Stimulated activated CD4-positive, alpha-beta T cell treated with anti-CD3 and anti-CD28 coated beads, Interleukin-2, amount 100 ng/mL, for 24 hours (primary cell): ENCODE measurements at regions not wholly inside any gene's neighbourhood (a gene's known extent, or its start where the extent isn't known, plus 50 kb on each side); places are given as distances from the start of the nearest gene placed in this dataset.

ENCODE experiments used
- DNase-seq, 2 donors: peaks; one replicate each; pipeline ENCODE4 v3.0.0-alpha.2; 2020

DNA sequence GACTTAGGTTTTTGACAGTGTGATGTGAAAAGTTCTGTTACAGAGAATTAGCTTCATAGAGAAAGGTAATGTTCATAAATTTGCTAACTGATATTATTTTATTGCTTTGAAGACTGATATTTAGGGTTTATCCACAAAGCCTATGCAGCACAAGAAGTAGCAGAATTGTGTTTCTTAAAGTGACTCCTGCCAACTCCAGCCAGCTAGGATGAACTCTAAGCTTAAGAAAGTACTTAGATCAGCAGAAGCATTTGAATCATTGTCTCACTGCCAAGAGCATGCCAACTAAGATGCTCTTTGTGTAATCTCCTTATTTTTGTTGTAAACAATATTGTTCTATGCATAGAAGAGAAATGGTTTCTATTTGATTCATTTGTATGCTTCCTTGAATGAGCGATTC lies 589.4 kb upstream of the ADGRL4 start:
- no peak for DNase-seq

DNA sequence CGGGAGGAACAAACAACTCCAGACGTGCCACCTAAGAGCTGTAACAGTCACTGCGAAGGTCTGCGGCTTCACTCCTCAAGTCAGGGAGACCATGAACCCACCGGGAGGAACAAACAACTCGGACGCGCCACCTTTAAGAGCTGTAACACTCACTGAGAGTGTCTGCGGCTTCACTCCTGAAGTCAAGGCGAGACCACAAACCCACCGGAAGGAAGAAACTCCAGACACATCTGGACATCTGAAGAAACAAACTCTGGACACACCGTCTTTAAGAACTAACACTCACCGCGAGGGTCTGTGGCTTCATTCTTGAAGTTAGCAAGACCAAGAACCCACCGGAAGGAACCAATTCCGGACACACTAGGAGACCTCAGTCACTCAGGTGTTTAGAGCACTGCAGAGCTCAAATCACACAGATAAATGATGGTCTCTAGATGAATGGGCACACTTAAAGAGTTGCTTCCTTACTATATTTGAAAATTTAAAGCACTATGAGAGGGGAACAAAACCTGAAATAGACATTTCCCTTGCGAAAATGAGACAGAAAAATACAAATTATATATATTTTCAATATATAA lies 587.7 kb upstream of the ADGRL4 start:
- no peak for DNase-seq

DNA sequence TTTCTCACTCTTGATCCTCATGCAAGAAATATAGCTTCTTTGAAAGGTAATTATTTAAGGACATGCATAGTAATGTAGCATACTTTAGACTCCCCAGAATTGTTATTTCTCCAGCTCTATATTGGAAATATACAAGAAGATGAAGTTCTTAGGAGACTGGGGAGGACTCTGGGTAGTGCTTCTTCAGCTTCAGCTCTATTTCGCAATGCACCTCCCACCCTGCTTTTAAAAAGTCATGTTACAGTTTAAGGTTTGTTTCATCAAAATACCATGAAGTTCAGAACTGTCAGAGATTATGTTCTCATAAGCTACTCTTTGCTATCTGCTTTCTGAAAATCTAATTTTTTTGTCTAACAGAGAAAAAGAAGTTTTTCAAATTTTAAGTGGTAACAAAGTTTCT lies 586.2 kb upstream of the ADGRL4 start:
- DNase-seq: no peak

DNA sequence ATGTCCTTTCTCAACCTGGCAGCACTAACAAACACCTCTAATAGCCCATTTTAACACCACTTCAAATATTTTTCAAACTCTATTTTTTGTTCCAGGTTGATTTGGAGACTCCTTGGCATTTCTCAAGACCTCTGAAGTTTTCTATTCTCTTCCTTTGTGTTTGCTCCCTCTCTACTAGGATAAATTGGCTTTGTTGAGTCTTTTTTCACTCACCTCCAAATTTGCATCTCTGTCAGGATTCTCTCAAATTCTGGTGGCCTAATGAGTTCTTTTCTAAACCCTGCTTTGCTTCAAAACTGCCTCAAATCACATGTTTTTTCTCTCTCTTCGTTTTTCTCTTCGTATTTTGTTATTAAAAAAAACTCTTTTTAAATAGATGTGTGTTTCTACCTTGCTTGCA lies 582.2 kb upstream of the ADGRL4 start:
- DNase-seq: no peak

DNA sequence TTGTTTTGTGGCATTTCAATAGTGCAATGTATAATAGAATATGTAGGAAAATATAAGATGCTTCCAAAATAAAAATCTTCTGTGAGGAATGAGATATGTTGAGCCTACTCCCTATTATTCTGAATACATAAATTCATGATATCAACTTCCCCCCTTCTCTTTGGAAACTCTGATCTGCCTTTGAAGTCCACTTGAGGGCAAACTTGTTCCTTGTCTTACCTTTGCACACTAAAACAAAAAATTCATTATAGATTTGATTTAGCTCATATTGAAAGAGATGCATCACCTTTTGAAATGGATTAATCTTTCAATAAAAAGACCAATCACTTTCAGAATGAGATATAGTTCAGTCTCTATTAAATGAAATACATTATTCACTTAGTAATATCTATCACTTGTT lies 580.7 kb upstream of the ADGRL4 start:
- DNase-seq: no peak

DNA sequence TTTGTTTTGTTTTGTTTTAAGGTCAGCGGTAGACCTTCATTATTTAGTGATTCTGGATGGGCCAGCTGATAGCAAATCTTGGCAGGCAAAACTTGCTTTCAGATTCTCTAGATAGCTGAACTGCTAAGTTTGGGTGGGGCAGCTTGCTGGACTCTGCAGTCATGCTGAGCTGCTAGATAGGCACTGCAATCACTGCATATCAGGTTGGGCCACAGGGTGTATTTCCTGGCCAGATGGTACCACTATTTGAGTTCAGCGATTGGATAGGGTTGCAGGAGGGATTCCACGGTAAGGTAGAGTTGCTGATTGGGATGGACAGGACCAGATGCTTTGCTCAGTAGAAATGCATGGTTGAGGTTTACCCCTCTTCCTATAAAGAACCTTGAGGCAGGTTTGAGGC lies 579.3 kb upstream of the ADGRL4 start:
- DNase-seq: no peak

DNA sequence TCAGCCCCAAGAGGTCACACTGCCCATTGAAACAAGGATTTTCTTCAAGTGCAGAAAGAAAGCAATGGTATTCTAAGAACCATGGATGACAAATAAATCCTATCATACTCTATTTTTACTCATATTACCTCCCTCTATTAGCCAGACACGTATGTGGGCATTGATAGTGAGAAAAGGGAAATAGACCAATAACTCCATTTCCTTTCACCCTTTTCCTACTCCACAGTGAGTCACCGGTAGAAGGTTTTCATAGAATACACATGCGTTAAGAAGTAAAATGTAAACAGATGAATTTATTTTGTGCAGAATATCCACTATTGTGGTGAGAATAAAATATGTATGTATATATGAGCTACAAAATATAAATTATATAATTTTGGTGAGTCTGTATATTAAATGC lies 568.9 kb upstream of the ADGRL4 start:
- DNase-seq: no peak

DNA sequence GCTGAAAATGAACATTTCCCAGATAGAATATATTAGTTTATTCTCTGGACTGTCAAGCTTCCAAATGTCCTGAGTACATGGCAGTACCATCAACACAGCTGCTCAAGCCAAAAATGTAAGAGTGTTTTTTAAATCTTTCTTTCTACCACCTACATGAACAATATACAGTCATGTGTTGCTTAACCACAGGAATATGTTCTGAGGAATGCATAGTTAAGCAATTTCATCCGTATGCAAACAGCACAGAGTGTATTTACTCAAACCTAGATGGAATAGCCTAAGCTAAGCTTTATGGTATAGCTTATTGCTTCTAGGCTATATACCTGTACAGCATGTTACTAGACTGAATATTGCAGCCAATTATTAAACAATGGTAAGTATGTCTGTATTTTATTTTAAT lies 561.9 kb upstream of the ADGRL4 start:
- DNase-seq: no peak

DNA sequence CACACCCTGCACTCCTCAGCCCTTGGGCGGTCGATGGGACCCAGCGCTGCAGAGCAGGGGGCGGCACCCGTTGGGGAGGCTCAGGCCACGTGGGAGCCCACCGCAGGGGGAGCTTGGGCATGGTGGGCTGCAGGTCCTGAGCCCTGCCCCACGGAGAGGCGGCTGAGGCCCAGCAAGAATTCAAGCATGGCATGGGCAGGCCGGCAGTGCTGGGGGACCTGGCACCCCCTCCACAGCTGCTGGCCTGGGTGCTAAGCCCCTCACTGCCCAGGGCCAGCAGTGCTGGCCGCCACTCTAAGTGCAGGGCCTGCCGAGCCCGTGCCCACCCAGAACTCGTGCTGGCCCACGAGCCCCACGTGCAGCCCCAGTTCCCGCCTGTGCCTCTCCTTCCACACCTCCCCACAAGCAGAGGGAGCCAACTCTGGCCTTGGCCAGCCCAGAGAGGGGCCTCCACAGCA lies 555.0 kb upstream of the ADGRL4 start:
- no peak for DNase-seq

DNA sequence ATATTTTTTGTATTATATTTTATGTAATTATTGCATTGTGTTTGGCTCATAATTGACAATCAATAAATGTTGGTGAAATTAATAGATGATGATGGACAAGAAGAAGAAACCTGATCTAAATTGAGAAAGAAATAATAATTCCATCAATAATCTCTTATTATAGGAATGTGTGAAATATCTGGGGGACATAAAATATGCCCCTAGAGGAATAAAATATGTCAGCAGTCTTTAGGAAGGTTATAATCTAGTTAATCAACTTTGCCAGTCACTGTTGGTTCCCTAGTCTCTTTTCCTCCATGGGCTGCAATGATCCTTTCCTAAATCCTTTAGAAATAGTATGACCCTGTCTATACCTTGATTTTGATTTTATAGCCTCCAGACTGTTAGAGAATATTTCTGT lies 549.7 kb upstream of the ADGRL4 start:
- no peak for DNase-seq

DNA sequence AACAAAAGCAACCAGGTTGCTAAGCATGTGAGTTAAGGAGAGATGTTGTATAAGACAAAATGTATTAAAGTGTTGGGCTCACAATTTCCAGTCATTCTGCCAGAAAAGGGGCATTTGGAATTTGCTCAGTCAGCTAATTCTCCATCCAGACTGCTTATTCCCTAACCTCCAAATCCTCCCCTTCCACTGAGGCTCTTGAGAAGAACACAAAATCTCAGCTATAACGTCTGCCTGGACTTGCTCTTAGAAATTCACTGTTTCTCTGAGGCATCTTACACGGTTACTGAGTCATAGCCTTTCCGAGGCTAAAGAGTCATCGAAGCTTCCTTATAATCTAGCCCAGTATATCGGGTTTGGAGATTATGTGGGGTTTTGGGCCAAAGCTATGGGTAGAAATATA lies 548.2 kb upstream of the ADGRL4 start:
- DNase-seq: no peak

DNA sequence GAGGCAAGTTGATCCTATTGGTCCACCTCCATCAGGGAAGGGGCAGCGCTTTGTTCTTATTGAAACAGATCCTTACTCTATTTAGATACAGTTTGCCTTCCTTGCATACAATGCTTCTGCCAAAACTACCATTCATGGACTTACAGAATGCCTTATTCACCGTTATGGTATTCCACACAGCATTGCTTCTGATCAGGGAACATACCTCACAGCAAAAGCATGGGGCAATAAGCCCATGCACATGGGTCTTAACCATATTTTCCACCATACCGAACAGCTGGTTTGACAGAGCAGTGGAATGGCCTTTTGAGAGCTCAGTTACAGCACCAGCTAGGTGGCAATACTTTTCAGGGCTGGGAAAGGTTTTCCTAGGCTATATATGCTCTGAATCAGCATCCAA lies 544.8 kb upstream of the ADGRL4 start:
- DNase-seq: no peak

DNA sequence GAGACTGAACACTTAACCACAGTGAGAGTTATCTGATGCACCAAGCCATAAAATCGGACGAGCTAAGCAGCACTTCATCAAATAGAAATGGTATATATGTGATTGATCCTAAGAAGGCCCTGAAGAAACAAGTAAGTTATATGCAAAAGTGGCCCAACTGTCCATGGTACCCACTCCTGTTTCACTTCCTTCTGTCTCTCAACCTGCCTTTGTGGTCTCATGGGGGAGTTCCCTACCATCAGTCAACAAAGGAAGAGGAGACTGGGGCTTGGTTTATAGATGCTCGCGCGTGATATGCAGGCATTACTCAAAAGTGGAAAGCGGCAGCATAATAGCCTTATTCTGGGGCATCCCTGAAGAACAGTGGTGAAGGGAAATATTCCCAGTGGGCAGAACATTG lies 543.9 kb upstream of the ADGRL4 start:
- no peak for DNase-seq

DNA sequence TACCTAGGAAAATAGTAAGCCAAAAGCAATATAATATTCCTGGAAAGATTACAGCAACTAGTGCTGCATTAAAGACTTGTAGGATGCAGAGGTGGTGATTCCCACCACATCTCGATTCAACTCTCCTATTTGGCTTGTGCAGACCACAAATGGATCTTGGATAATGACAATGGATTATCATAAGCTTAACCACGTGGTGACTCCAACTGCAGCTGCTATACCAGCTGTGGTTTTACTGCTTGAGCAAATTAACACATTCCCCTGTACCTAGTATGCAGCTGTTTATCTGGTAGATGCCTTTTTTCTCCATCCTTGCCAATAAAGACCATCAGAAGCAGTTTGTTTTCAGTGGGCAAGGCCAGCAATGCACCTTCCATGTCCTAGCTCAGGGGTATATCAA lies 542.7 kb upstream of the ADGRL4 start:
- DNase-seq: no peak

DNA sequence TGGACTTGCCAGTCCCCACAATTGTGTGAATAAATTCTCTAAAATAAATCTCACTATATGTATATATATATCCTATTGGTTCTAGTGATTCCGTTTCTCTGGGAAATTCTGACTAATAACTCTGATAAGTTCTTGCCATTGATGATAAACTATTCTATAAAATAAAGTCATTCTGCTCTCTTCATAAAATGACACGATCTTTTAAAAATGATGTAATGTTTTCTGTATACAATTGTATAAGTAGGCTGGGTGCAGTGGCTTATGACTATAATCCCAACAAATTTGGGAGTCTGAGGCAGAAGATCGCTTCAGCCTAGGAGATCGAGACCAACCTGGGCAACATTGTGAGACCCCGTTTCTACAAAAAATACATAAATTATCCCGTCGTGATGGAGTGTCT lies 541.0 kb upstream of the ADGRL4 start:
- no peak for DNase-seq

DNA sequence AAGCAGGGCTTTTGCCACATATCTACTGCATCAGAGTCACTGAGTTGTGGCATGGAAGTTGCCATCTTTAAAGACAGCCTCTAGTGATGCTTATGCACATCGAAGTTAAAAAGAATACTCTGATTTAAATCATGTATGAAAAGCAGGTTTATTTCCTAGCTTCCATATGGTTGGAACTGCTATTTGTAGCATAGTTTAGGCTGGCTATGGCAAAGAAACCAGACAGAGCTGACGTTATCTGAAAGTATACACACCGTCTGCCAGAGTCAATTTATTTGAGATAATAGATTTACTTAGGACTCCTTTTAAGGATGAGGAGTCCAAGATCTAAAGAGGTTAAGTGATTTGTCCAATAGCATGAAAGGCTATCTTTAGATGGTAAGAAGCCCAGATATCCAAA lies 536.9 kb upstream of the ADGRL4 start:
- no peak for DNase-seq

DNA sequence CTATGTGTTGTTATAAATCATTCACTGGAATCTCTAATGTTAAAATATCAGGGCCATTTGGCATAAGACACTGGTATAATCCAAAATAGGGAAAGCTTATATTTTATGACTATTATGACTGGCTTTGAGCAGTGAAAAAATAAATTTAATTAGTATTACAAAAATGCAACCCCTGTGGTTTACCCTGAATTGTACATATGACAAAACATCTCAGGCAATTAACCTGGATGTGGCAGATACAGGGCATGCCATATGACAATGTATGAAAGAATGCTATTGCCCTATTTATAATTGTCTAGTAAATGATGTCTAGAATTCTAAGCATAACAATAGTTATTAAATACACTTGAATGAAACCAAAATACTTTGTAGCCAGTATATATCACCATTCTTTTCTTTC lies 532.5 kb upstream of the ADGRL4 start:
- DNase-seq: no peak

DNA sequence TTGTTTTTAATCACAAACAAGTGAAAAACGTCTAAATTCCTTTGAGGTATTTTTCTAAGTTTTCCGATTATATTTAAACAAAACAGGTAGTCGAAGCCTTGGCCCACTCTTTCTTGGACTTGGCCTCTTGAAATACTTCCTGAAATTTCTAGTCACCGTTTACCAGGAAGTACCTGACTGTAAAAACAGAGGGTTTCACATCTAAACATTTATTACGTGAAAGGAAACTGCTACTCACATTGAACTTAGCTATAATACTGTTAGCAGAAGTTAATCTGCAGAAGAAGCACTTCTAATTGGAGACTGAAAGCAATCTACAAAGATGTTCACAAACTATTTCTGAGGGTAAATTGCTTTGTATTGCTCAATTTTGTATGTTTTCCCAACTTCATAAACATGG lies 526.0 kb upstream of the ADGRL4 start:
- no peak for DNase-seq

DNA sequence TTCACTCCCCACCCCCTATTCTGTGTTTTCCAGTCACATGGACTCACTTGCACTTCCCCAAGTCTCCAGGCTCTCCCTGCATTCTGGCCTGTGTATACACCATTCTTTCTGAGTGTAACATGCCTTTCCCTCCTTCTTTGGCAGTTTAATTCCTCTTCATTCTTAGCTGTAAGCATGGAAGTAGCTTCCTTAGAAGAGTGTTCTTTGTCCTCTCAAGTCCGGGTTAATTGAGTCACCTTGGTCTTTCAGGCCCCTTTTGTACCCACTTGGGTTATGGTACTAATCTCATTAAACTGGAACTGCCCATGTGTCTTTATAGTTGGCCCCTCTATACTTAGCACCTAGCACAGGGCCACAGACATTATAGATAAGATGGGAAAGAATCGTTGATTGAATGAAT lies 525.3 kb upstream of the ADGRL4 start:
- no peak for DNase-seq

DNA sequence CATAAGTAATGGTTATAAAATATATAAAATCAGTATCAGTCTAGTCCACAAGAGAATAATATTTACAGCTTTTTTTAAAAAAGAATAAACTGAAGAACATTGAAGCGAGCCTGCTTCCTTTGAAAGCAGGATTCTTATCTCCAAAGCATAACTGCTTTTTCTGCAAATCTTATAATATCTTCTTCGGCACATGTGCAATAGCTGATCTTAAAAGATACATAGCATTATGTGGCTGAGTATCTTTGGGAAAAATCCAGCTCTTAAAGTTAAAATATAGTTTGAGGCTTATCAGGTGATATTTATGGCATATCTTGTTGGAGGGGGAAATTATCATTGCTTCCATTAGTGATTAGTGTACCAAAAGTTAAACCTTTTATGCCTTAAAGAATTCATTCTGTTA lies 523.9 kb upstream of the ADGRL4 start:
- DNase-seq: no peak

DNA sequence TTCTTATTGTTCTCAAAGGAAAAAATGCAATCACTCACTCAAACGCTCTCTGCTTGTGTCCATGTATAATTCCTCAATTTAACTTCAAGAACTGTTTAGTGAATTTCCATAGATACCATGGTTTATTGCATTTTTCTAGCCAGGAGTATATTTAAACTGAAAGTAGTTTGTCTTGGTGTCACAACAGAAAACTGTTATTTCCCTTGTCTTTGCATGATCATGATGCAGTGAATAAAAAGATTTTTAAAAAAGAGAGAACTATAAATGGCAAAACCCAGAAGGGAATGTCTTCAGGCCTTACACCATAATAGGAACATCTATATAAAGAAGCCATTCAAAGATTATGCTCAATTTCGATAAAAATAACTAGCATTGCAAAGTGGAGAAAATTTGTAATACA lies 523.5 kb upstream of the ADGRL4 start:
- DNase-seq: no peak

DNA sequence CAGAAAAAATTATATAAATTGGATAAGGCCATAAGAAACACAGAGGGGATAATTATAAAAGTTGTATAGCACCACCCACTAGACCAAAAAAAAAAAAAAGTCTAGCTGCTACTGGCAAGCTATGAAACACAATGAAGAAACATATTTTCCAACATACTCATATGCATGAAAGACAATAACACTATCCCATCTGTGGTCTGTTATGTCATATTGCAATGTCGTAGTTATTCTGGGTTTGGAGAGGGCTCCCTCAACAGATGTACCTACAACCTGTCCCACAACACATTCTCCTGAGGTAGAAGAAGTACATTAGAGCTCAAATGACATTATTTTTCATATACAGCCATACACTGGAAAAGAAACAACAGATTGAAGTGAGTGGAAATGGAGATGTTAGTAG lies 517.6 kb upstream of the ADGRL4 start:
- DNase-seq: no peak

DNA sequence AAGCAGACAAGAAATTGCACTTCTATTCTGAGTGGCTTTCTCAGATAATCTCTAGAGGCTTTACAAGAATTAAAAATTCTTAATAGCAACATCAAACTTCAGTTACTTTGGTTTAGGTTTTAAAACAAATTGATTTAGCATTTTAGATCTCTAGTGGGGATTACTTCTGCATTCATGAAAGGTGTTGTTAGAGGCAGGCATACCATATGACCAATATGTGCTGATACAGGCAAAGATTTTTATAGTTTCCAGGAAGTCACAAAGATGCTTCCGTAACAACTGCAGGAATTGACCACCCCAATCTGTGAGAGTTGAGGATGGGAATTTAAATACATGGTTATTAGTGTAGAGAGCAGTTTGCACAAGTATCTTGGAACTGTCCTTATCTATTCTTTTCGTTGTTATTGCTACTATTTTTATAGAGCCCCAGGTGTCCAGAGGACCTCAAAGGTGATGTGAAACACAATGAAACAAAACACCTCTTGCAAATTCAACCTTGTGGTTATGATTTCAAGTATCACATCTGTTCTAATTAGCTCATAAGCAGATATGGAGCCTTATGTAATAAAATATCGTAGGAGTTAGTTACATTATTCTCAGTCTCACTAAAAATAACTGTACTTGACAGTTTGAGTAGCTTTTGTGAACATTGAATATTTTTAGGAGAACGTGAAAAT lies 512.7 kb upstream of the ADGRL4 start:
- no peak for DNase-seq

DNA sequence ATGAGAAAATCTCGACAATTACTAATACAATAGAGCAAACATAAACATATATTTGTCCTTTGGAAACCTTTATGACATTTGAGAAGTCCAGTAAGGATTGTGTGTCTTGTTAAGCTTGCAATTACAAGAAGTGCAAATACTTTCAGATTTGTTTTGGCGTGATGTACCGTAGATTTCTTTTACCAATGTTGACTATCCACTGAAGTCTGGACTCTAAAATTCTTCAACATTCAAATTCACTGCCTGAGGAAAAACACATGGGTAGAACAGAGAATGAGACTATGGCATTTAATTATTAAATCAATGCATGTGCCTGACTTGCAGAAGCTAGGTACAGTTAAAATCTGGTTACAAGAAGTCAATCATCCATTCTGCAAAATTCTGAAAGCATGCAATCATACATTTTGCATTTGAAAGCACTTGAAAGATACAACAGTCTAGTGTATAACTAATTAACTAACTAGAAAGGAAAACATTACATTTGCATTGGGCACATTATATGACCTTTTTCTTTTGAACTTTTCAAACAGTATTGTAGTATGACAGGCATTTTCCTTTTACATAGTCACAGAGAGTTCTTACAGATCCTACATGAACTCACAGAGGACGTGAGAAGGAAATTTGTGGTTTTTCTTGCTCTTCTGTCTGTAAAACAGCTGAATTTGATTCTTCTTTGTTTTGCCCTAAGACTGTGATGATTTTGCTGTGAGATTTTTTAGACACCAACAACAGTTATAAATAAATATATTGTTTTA lies 511.1 kb upstream of the ADGRL4 start:
- no peak for DNase-seq

DNA sequence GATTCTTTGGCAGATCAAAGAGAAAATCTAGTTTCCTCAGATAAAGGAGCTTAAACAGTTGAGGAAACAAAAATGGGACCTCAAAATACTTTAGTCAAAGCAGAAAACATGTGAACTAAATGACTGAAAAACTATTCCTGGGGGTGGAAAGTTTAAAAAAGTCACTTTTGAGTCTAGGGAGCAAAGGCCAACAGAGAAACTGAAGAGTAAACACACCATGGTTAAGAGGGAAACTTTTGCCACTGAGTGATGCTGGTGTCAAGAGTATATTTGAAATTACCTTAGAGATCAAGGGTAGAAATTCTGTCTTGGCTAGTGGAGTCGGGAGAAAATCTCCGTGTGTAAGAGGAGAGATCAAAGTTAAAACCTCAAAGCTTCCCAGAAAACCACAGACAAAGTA lies 501.2 kb upstream of the ADGRL4 start:
- no peak for DNase-seq
